GM23248 (cell line): ENCODE measurements at regions not wholly inside any gene's neighbourhood (a gene's known extent, or its start where the extent isn't known, plus 50 kb on each side); places are given as distances from the start of the nearest gene placed in this dataset.

Experiments used
- EZH2 ChIP-seq: fragments of 200-600 bp; sonication (generic); IDR thresholded peaks from 2 replicates; pipeline ENCODE4 v1.6.1; 2018; ENCODE audit warnings: antibody characterized with exemption, mild to moderate bottlenecking; ENCODE audit not compliant: insufficient read depth, poor library complexity, severe bottlenecking
- EZH2phosphoT487 ChIP-seq: fragments of 200-600 bp; sonication (generic); IDR thresholded peaks from 2 replicates; pipeline ENCODE4 v1.6.1; 2018; ENCODE audit warnings: antibody characterized with exemption, moderate library complexity, mild to moderate bottlenecking, low read depth; ENCODE audit not compliant: insufficient read depth

DNA sequence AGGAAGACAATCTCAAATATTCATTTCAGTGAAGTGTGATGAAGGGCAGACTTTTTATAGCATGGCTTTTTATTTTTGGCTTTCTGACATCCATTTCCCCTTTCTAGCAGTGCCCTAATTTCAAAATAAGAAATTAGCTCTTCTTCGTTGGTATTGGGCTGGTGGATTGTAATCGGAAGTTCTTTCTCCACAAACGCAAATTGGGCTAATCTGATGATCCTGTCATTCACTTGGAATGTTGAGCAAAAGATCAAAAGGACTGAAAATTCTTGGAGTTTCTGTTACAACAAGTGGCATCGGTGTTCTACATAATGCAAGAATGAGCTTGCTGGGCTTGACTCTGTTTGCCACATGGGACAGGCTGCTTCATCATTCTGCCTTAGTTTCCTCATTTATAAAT, 1182.8 kb downstream of the FLRT2 start:
- TF ChIP-seq EZH2 = no peak
- no peak for TF ChIP-seq EZH2phosphoT487
